ENCODE measurements at regions not wholly inside any gene's neighbourhood (a gene's known extent, or its start where the extent isn't known, plus 50 kb on each side); places are given as distances from the start of the nearest gene placed in this dataset.

GRCh38 chr2:104786204-104786603 is 67.7 kb upstream of the POU3F3 start:
- H3K27me3 ChIP-seq, result no peaks in the 10 kb centered on the region
- H3K4me1 ChIP-seq, result no peaks in the 10 kb centered on the region
- no peaks in the 10 kb centered on the region for H3K36me3 ChIP-seq
- no peaks in the 10 kb centered on the region for H3K9me3 ChIP-seq (replicated peaks)
- H3K27ac ChIP-seq, result no peak overlapping the region
- no peak for DNase-seq
- no peak overlapping the region for H3K4me3 ChIP-seq

- Histone ChIP-seq H3K4me3 (no peak overlapping the region), H3K27me3 (no peaks in the 10 kb centered on the region), H3K4me1 (no peaks in the 10 kb centered on the region), H3K27ac (no peak overlapping the region), H3K9me3 (replicated peaks) (no peaks in the 10 kb centered on the region), H3K36me3 (no peaks in the 10 kb centered on the region)
- DNase-seq, result no peak
These were observed 67.1 kb upstream of the POU3F3 start for GRCh38 chr2:104786821-104787220.

GRCh38 chr2:104787298-104788065 is 66.4 kb upstream of the POU3F3 start:
- Histone ChIP-seq H3K36me3 (no peaks in the 10 kb centered on the region), H3K4me1 (no peaks in the 10 kb centered on the region), H3K9me3 (replicated peaks) (no peaks in the 10 kb centered on the region), H3K4me3 (no peak overlapping the region), H3K27ac (no peak overlapping the region), H3K27me3 (no peaks in the 10 kb centered on the region)
- DNase-seq, result no peak

- Histone ChIP-seq H3K36me3 (no peaks in the 10 kb centered on the region), H3K4me1 (no peaks in the 10 kb centered on the region), H3K27ac (no peak overlapping the region), H3K9me3 (replicated peaks) (no peaks in the 10 kb centered on the region), H3K27me3 (no peaks in the 10 kb centered on the region), H3K4me3 (no peak overlapping the region)
- DNase-seq, result no peak
These were observed 65.0 kb upstream of the POU3F3 start for GRCh38 chr2:104788742-104789455.

GRCh38 chr2:104790100-104790811 is 63.7 kb upstream of the POU3F3 start:
- Histone ChIP-seq H3K27me3 (no peaks in the 10 kb centered on the region), H3K4me1 (no peaks in the 10 kb centered on the region), H3K36me3 (no peaks in the 10 kb centered on the region), H3K9me3 (replicated peaks) (no peaks in the 10 kb centered on the region), H3K27ac (no peak overlapping the region), H3K4me3 (no peak overlapping the region)
- DNase-seq, result peak in 1 of 2 experiments; percentile 24

- Histone ChIP-seq H3K36me3 (no peaks in the 10 kb centered on the region), H3K4me1 (no peaks in the 10 kb centered on the region), H3K27me3 (no peaks in the 10 kb centered on the region), H3K27ac (no peak overlapping the region), H3K9me3 (replicated peaks) (no peaks in the 10 kb centered on the region), H3K4me3 (no peak overlapping the region)
- DNase-seq, result no peak
These were observed 62.9 kb upstream of the POU3F3 start for GRCh38 chr2:104790901-104791495.

GRCh38 chr2:104793966-104794365 is 59.9 kb upstream of the POU3F3 start:
- Histone ChIP-seq H3K27ac (no peak overlapping the region), H3K36me3 (no peaks in the 10 kb centered on the region), H3K9me3 (replicated peaks) (no peaks in the 10 kb centered on the region), H3K4me1 (no peaks in the 10 kb centered on the region), H3K27me3 (no peaks in the 10 kb centered on the region), H3K4me3 (no peak overlapping the region)
- no peak for DNase-seq

- DNase-seq, result no peak
- H3K27me3 ChIP-seq, result no peaks in the 10 kb centered on the region
- H3K27ac ChIP-seq, result no peak overlapping the region
- H3K4me3 ChIP-seq, result no peak overlapping the region
- H3K36me3 ChIP-seq, result no peaks in the 10 kb centered on the region
- no peaks in the 10 kb centered on the region for H3K9me3 ChIP-seq (replicated peaks)
- H3K4me1 ChIP-seq, result no peaks in the 10 kb centered on the region
These were observed 59.5 kb upstream of the POU3F3 start for GRCh38 chr2:104794441-104794840.
